Fibroblast of villous mesenchyme (primary cell): ENCODE measurements at regions not wholly inside any gene's neighbourhood (a gene's known extent, or its start where the extent isn't known, plus 50 kb on each side); places are given as distances from the start of the nearest gene placed in this dataset.
"Not testable (repeated sequence)": the region's sequence is repeated elsewhere in the genome, so short reads cannot be mapped to it uniquely, and the experiment has no call there.

Experiments used
- DNase-seq: peaks from one replicate; pipeline ENCODE4 v3.0.0-alpha.2; 2010; ENCODE audit warnings: low read depth
- H3K4me3 ChIP-seq: 2 replicates; pipeline ENCODE4 v1.5.1; 2011; ENCODE audit warnings: low read depth, mild to moderate bottlenecking, low read length
- CTCF ChIP-seq: IDR thresholded peaks from 2 replicates; pipeline ENCODE4 v1.5.1; 2012; ENCODE audit warnings: low read depth, mild to moderate bottlenecking, low read length; ENCODE audit not compliant: insufficient read depth

GRCh38 chr3:165614337-165614736 lies 222.9 kb downstream of the BCHE start:
- H3K4me3 ChIP-seq = no peak overlapping the region
- DNase-seq = no peak
- no peak for TF ChIP-seq CTCF

GRCh38 chr3:165613014-165613413 lies 224.2 kb downstream of the BCHE start:
- no peak for DNase-seq
- TF ChIP-seq CTCF = no peak
- no peak overlapping the region for H3K4me3 ChIP-seq

GRCh38 chr3:165607221-165607620 lies 230.0 kb downstream of the BCHE start:
- no peak overlapping the region for H3K4me3 ChIP-seq
- no peak for TF ChIP-seq CTCF
- no peak for DNase-seq

- TF ChIP-seq CTCF = no peak
These were observed 234.0 kb downstream of the BCHE start for GRCh38 chr3:165603196-165603595.

GRCh38 chr3:165572566-165572965 lies 264.7 kb downstream of the BCHE start:
- not testable (repeated sequence) for DNase-seq, H3K4me3 ChIP-seq

More at GRCh38 chr3:165603196-165603595, 234.0 kb downstream of the BCHE start:
- H3K4me3 ChIP-seq = no peak overlapping the region
- no peak for DNase-seq

- no peak overlapping the region for H3K4me3 ChIP-seq
- DNase-seq = no peak
- TF ChIP-seq CTCF = no peak
These were observed 268.2 kb downstream of the BCHE start for GRCh38 chr3:165568907-165569462.

GRCh38 chr3:165555785-165556184 lies 281.4 kb downstream of the BCHE start:
- TF ChIP-seq CTCF = no peak
- no peak for DNase-seq
- H3K4me3 ChIP-seq = no peak overlapping the region
